Ishikawa (cell line): ENCODE measurements at regions not wholly inside any gene's neighbourhood (a gene's known extent, or its start where the extent isn't known, plus 50 kb on each side); places are given as distances from the start of the nearest gene placed in this dataset.

Experiments used
- CEBPB ChIP-seq: IDR thresholded peaks from 2 replicates; pipeline ENCODE4 v1.6.1; 2012
- CREB1 ChIP-seq: IDR thresholded peaks from 2 replicates; pipeline ENCODE4 v1.6.1; 2012; ENCODE audit warnings: low read depth
- EGR1 ChIP-seq: IDR thresholded peaks from 2 replicates; pipeline ENCODE4 v1.6.1; 2012
- EP300 ChIP-seq: IDR thresholded peaks from 2 replicates; pipeline ENCODE4 v1.6.1; 2012; ENCODE audit warnings: borderline replicate concordance
- FOXM1 ChIP-seq: IDR thresholded peaks from 2 replicates; pipeline ENCODE4 v1.6.1; 2012; ENCODE audit warnings: low read depth, borderline replicate concordance
- NFIC ChIP-seq: IDR thresholded peaks from 2 replicates; pipeline ENCODE4 v1.6.1; 2012
- RAD21 ChIP-seq: IDR thresholded peaks from 2 replicates; pipeline ENCODE4 v1.6.1; 2012; ENCODE audit warnings: low read depth
- TAF1 ChIP-seq: IDR thresholded peaks from 2 replicates; pipeline ENCODE4 v1.6.1; 2012; ENCODE audit warnings: low read depth, mild to moderate bottlenecking
- TCF12 ChIP-seq: IDR thresholded peaks from 2 replicates; pipeline ENCODE4 v1.6.1; 2012; ENCODE audit warnings: low read depth
- TEAD4 ChIP-seq: IDR thresholded peaks from 2 replicates; pipeline ENCODE4 v1.6.1; 2012
- YY1 ChIP-seq: IDR thresholded peaks from 2 replicates; pipeline ENCODE4 v1.6.1; 2012; ENCODE audit warnings: low read depth
- ZBTB7A ChIP-seq: IDR thresholded peaks from 2 replicates; pipeline ENCODE4 v1.6.1; 2012; ENCODE audit warnings: low read depth
- TF ChIP-seq, protein P1 (sequence below): IDR thresholded peaks from 2 replicates; pipeline ENCODE4 v1.6.1; 2012
- TF ChIP-seq, protein P2 (sequence below): IDR thresholded peaks from 2 replicates; pipeline ENCODE4 v1.6.1; 2012
- TF ChIP-seq, protein P3 (sequence below): IDR thresholded peaks from 2 replicates; pipeline ENCODE4 v1.6.1; 2012; ENCODE audit warnings: low read depth, mild to moderate bottlenecking

DNA sequence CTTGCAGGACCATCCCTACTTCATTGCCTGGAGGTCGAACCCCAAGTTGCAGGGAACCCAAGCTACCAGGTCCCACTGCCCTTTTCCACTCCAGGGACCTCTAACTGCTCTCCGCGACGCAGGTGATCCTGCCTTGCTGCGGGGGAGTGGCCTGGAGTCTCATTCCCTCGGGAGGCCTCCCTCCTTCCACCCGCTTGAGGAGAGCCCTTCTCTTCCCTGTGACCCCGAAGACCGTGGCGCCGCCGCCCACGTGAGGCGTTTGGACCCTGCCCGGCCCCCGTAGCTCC lies 63.0 kb upstream of the AGTPBP1 start:
- TF ChIP-seq EGR1 = peak; percentile 53; the same call in 1 of the 2 replicates
- TF ChIP-seq, protein P1, sequence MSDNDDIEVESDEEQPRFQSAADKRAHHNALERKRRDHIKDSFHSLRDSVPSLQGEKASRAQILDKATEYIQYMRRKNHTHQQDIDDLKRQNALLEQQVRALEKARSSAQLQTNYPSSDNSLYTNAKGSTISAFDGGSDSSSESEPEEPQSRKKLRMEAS = 0 out of 2 replicates have a peak, but pooled peaks have one; percentile 44
- TF ChIP-seq, protein P2, sequence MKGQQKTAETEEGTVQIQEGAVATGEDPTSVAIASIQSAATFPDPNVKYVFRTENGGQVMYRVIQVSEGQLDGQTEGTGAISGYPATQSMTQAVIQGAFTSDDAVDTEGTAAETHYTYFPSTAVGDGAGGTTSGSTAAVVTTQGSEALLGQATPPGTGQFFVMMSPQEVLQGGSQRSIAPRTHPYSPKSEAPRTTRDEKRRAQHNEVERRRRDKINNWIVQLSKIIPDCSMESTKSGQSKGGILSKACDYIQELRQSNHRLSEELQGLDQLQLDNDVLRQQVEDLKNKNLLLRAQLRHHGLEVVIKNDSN = peak; percentile 67

DNA sequence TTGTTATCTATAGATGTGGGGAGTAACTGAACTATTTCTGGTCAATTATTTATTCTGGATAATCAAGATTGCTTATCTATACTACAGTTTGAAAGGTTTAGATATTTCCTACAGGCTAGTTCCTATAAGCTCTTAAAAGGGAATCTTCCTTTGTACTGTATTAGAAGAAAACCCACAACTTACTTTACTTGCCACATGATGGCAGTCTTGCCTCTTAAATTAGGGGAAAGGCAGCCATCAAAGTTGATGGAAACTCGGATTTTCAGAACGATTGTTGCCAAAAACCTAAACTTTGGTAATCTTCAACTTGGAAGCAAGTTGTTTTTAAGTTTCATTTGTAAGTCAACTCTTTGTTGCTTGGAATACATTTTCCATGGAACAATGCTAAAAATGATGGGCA lies 77.2 kb upstream of the AGTPBP1 start:
- peak; percentile 52 for TF ChIP-seq RAD21

DNA sequence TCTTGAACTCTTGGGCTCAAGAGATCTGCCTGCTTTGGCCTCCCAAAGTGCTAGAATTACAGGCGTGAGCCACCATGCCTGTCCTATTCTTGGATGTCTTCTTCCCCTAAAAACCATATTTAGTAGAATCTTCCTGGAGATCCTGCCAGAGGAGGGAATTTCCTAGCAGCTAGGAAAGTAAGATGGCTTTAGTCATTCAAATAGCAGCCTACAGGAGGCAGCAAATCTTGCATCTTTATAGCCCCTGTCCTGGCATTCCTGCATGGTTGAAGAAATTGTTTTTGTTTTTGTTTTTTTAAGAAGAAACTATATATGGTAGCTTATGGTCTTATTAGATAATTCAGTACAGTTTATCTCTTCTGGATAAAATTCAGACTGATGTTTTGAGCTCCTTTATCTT lies 83.2 kb upstream of the AGTPBP1 start:
- TF ChIP-seq TEAD4 (peak; percentile 58), RAD21 (peak; percentile 57)

DNA sequence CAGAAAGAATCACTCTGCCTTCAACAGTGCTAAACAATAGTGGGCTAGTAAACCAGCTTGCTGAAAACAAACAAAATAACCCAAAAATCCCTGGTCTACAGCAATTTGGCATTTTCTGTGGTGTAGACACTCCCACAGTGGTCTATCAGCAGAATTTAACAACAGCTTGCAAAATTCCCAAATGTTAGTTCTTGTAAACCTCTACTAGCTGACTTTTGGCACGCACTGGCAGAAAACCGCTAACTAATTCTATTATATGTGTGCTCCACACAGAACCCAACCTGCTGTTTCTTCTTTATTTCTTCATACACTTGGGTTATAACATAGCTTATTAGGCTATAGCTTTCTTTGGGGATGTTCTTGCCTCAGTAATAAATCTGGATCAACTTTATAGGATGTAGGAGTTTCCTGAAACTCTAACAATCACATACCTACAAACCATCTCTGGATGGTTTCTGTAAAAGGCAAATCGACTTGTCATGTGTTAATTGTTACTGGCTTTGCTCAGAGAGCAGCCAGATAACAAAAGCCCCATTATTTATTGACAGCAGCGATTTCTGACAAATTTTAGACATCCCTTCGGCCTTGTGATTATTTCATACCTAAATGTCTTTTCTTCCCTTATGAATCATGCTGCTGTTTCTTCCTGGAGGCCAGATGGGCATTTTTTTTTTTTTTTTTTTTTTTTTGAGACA lies 82.7 kb upstream of the NAA35 start:
- TF ChIP-seq, protein P2 = no peak
- TF ChIP-seq EGR1 (no peak), TEAD4 (no peak), ZBTB7A (no peak), NFIC (no peak)

DNA sequence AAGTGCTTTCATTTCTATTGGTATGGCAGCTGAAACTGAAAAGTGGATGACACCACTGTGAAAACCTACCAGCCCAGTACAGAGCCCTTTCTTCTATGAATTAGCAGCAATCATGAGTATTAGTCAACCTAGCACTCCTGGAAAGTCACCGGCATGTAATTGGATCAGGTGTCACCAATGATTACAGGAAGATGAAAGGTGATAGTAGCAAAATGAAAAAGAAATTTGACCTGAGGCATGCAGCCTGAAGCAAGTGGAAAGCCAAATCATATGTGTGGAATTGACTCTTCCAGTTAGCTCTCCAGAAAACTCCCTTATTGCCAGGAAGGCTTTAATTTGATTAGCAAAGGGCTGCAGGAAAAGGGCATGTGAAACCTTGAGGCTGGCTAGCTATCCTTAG lies 81.2 kb upstream of the NAA35 start:
- no peak for TF ChIP-seq EGR1
- peak; percentile 23; the same call in 1 of the 2 replicates for TF ChIP-seq TCF12
- 0 out of 2 replicates have a peak, but pooled peaks have one; percentile 10 for TF ChIP-seq NFIC

DNA sequence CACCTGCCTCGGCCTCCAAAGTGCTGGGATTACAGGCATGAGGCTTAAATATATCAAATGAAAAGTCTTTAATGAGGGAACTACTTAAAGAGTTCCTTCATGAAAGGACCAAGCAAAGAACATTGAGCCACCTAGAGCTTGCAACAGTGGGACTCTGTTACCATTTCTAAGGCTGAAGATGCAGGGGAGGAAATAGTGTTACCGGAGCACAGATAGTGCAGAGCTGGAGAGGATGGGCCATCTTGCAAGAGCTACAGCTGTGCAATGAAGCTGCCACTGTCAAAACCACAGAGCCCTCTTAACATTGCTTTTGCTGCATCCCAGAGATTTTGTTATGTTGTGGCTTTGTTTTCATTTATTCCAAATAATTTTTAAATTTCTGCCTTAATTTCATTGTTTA lies 77.1 kb upstream of the NAA35 start:
- TF ChIP-seq EGR1 (no peak), TEAD4 (no peak), TAF1 (no peak), RAD21 (no peak), TCF12 (no peak), CEBPB (no peak), CREB1 (no peak), ZBTB7A (no peak), YY1 (no peak), EP300 (no peak), FOXM1 (no peak), NFIC (no peak)
- TF ChIP-seq, protein P3, sequence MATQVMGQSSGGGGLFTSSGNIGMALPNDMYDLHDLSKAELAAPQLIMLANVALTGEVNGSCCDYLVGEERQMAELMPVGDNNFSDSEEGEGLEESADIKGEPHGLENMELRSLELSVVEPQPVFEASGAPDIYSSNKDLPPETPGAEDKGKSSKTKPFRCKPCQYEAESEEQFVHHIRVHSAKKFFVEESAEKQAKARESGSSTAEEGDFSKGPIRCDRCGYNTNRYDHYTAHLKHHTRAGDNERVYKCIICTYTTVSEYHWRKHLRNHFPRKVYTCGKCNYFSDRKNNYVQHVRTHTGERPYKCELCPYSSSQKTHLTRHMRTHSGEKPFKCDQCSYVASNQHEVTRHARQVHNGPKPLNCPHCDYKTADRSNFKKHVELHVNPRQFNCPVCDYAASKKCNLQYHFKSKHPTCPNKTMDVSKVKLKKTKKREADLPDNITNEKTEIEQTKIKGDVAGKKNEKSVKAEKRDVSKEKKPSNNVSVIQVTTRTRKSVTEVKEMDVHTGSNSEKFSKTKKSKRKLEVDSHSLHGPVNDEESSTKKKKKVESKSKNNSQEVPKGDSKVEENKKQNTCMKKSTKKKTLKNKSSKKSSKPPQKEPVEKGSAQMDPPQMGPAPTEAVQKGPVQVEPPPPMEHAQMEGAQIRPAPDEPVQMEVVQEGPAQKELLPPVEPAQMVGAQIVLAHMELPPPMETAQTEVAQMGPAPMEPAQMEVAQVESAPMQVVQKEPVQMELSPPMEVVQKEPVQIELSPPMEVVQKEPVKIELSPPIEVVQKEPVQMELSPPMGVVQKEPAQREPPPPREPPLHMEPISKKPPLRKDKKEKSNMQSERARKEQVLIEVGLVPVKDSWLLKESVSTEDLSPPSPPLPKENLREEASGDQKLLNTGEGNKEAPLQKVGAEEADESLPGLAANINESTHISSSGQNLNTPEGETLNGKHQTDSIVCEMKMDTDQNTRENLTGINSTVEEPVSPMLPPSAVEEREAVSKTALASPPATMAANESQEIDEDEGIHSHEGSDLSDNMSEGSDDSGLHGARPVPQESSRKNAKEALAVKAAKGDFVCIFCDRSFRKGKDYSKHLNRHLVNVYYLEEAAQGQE = no peak
- TF ChIP-seq, protein P1 = no peak
- TF ChIP-seq, protein P2 = no peak

DNA sequence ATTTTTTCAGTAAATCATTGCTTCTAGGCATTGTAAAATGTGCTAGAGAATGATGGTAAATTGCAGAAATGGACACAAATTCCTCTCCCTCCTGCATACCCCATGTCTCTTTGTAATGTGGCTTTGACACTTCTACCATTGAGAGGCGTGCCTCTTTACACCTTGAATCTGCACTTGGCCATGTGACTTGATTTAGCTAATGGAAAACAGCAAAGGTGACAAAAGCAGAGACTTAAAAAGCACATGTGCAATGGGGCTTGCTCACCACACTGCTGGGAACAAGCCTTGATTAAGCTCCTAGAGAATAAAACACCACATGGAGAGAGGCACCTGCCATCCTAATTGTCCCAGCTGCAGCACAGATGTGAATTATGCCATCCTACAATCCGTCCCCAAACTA lies 69.9 kb upstream of the NAA35 start:
- TF ChIP-seq EP300 (no peak), TCF12 (no peak), TAF1 (no peak), EGR1 (no peak)
- TF ChIP-seq, protein P3 = no peak
